HEK293 (cell line): ENCODE measurements at regions not wholly inside any gene's neighbourhood (a gene's known extent, or its start where the extent isn't known, plus 50 kb on each side); places are given as distances from the start of the nearest gene placed in this dataset.

Source experiments
- ATF2 ChIP-seq: fragments of 450-650 bp; formaldehyde crosslinking; IDR thresholded peaks from 2 replicates; pipeline ENCODE4 v1.5.1; 2016; ENCODE audit warnings: missing biosample characterization, missing genetic modification characterization, low read depth
- CTCF ChIP-seq: fragments of 450-650 bp; formaldehyde crosslinking; IDR thresholded peaks from 2 replicates; pipeline ENCODE4 v1.5.1; 2016; ENCODE audit warnings: missing biosample characterization, missing genetic modification characterization
- ZNF785 ChIP-seq: fragments of 450-650 bp; formaldehyde crosslinking; IDR thresholded peaks from 2 replicates; pipeline ENCODE4 v1.5.1; 2016; ENCODE audit warnings: missing biosample characterization, missing genetic modification characterization
- ZSCAN16 ChIP-seq: fragments of 450-650 bp; formaldehyde crosslinking; IDR thresholded peaks from 2 replicates; pipeline ENCODE4 v1.5.1; 2016; ENCODE audit warnings: missing biosample characterization, missing genetic modification characterization

GRCh38 chr6:141048451-141048850 lies 1084.3 kb upstream of the GJE1 start:
- TF ChIP-seq ZSCAN16 (tag by site-specific recombination) (no peak), CTCF (tag by site-specific recombination) (no peak), ATF2 (no peak), ZNF785 (tag by site-specific recombination) (no peak)
